Sigmoid colon (tissue), 6 donors: ENCODE measurements at regions not wholly inside any gene's neighbourhood (a gene's known extent, or its start where the extent isn't known, plus 50 kb on each side); places are given as distances from the start of the nearest gene placed in this dataset.

Experiments used
- DNase-seq: peaks from one replicate; pipeline ENCODE4 v3.0.0-alpha.2; 2019
- H3K27ac ChIP-seq, 4 donors: fragments of 200-600 bp; sonication (generic); one replicate each; pipeline ENCODE4 v1.5.1; 2016 to 2019; ENCODE audit warnings: mild to moderate bottlenecking in 1 of 4
- H3K27me3 ChIP-seq, 3 donors: fragments of 200-600 bp; sonication (generic); one replicate each; pipeline ENCODE4 v1.5.1; 2019; ENCODE audit warnings: mild to moderate bottlenecking in 1 of 3
- H3K36me3 ChIP-seq, 4 donors: fragments of 200-600 bp; sonication (generic); one replicate each; pipeline ENCODE4 v1.5.1; 2016 to 2019
- H3K4me1 ChIP-seq, 4 donors: fragments of 200-600 bp; sonication (generic); one replicate each; pipeline ENCODE4 v1.5.1; 2017 to 2019
- H3K4me3 ChIP-seq, 4 donors: fragments of 200-600 bp; sonication (generic); one replicate each; pipeline ENCODE4 v1.5.1; 2017 to 2019; ENCODE audit warnings: mild to moderate bottlenecking in 2 of 4, moderate library complexity in 1 of 4
- H3K9me3 ChIP-seq, 4 donors: fragments of 200-600 bp in 3 of 4; sonication (generic) in 3 of 4; one replicate each; pipeline versions ENCODE4 v1.5.1 to v1.6.1; 2013 to 2019
- EP300 ChIP-seq, 4 donors: sonication (generic); formaldehyde crosslinking; IDR thresholded peaks; one replicate each; pipeline ENCODE4 v1.6.1; 2017; ENCODE audit warnings: antibody characterized with exemption in 4 of 4
- POLR2A ChIP-seq, 2 donors: fragments of 450-650 bp; IDR thresholded peaks; one replicate each; pipeline ENCODE4 v1.6.1; 2016; ENCODE audit warnings: antibody characterized with exemption in 2 of 2, mild to moderate bottlenecking in 2 of 2, moderate library complexity in 2 of 2
- POLR2AphosphoS5 ChIP-seq, 4 donors: sonication (generic); formaldehyde crosslinking; IDR thresholded peaks; one replicate each; pipeline ENCODE4 v1.6.1; 2017; ENCODE audit warnings: antibody characterized with exemption in 4 of 4
- WGBS, 2 donors: extraction: QIAGEN DNeasy Blood & Tissue Kit; methylation state at CpG; one replicate each; pipeline ENCODE4 v1.1.7; 2013; 5-methylcytosine and 5-hydroxymethylcytosine counted together
- intact Hi-C: fragments of 100-400 bp; cut with DNase I; formaldehyde crosslinking; loops from one replicate; pipeline ENCODE4 v1.15.1; 2023
- TF ChIP-seq, protein P1 (sequence below), 4 experiments: fragments of 450-650 bp in 3 of 4; fragments of 200-600 bp in 1 of 4; IDR thresholded peaks; one replicate each; pipeline ENCODE4 v1.5.1; 2016 to 2019; ENCODE audit warnings: antibody characterized with exemption in 4 of 4, mild to moderate bottlenecking in 3 of 4, moderate library complexity in 2 of 4
- donor health status: healthy with polysubstance abuse.
- donor health status: healthy.

DNA sequence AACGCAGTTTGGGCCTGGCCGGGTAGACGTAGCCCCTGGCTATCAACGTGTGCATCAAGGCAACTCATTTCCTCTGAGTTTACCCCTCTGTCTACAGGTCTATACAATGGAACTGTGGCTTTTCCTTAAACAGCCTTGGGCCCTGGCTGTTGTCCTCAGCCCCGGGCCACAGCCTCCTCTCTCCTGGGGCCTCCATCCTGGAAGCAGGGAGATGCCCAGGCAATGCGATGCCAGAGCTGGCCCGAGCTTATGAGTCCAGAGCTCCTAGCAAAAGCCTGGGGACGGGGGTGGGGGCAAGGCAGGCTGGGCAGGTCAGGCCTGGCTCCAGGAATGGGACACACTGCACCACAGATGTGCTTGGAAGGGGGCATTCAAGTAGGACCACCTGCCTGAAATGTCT lies 89.6 kb upstream of the SMNDC1 start:
- Histone ChIP-seq H3K27ac (no peak overlapping the region), H3K27me3 (no peaks in the 10 kb centered on the region), H3K4me1 (peaks cover 0 to 38% (median 24%) of the 10 kb centered on the region in 4 donors), H3K9me3 (no peaks in the 10 kb centered on the region), H3K36me3 (no peaks in the 10 kb centered on the region), H3K4me3 (no peak overlapping the region)
- no peak for DNase-seq
- intact Hi-C loops: no loop called here
- no peak for TF ChIP-seq EP300 (IDR thresholded peaks at IDR 0.05)
- no peak for TF ChIP-seq POLR2AphosphoS5 (IDR thresholded peaks at IDR 0.05)
- TF ChIP-seq POLR2A (IDR thresholded peaks at IDR 0.05): no peak
- TF ChIP-seq, protein P1, sequence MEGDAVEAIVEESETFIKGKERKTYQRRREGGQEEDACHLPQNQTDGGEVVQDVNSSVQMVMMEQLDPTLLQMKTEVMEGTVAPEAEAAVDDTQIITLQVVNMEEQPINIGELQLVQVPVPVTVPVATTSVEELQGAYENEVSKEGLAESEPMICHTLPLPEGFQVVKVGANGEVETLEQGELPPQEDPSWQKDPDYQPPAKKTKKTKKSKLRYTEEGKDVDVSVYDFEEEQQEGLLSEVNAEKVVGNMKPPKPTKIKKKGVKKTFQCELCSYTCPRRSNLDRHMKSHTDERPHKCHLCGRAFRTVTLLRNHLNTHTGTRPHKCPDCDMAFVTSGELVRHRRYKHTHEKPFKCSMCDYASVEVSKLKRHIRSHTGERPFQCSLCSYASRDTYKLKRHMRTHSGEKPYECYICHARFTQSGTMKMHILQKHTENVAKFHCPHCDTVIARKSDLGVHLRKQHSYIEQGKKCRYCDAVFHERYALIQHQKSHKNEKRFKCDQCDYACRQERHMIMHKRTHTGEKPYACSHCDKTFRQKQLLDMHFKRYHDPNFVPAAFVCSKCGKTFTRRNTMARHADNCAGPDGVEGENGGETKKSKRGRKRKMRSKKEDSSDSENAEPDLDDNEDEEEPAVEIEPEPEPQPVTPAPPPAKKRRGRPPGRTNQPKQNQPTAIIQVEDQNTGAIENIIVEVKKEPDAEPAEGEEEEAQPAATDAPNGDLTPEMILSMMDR (IDR thresholded peaks at IDR 0.05): no peak
- 83 to 97% methylated on average over 8 of the region's 8 CpGs for WGBS, 2 donors

DNA sequence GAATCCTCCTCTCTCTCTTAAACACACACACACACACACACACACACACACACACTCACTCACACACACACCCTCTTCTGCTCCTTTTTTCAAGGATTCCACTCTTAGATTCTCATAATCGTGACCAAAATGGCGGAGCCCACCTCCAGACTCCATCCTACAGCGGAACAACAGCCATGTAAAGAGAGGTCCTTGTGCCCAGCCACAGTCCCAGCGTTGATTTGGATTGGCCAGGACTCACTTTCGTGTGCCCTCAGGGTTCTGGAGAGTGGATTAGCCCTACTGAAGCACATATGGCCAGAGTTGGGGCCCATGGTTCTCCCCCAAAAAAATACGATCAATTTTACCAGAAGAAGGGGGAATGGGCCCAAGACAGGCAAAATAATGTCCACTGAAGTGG lies 90.2 kb upstream of the SMNDC1 start:
- DNase-seq: no peak
- Histone ChIP-seq H3K27ac (peak overlapping the region in 1 of 4 donors; percentile 15), H3K4me3 (no peak overlapping the region), H3K36me3 (no peaks in the 10 kb centered on the region), H3K27me3 (no peaks in the 10 kb centered on the region), H3K9me3 (no peaks in the 10 kb centered on the region), H3K4me1 (peaks cover 0 to 38% (median 24%) of the 10 kb centered on the region in 4 donors)
- WGBS, 2 donors: 96 to 97% methylated on average over 6 of the region's 6 CpGs
- TF ChIP-seq EP300 (IDR thresholded peaks at IDR 0.05) (no peak), POLR2AphosphoS5 (IDR thresholded peaks at IDR 0.05) (no peak), POLR2A (IDR thresholded peaks at IDR 0.05) (no peak)
- TF ChIP-seq, protein P1 (IDR thresholded peaks at IDR 0.05): no peak
- intact Hi-C loops: no loop called here

DNA sequence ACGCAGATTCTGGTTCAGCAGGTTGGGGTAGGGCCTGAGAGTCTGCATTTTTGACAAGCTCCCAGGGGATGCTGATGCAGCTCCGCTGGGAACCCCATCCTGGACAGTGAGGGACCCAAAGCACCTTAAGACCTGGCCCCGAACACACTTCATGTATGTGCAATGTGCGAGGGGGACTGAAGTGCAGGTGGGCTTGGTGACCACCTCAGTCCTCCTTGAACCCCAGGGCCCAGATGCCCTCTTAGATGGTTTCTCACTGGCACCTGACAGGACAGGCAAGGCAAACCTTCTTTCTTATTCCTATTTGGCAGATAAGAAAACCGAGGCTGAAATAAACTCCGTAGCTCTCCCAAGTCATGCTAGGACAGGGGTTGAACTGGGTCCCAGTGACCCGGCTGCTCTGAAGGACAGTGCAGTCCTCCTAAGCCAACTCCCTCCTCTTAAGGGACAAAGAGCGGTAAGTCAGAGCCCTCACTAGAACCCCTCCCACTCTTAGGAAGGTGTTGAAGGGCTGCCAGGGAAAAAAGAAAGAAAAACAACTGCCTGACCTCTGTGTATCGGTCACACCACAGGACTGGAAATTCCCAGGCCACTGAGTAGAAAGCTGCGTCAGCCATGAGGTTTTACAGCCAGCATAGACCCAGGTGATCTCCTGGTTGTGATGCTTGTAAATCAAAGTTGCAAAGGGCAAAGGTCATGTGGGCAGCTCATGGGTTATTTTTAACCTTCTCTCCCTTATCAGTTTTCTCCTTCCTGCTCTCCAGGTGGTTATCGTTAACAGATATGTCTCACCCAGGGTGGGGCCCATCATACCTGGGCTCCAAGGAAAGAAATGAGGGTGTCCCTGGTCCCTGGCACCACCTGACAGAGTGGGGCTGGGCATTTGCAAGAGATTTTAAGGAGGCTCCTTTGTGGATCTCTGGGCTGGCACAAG lies 90.9 kb upstream of the SMNDC1 start:
- Histone ChIP-seq H3K36me3 (no peaks in the 10 kb centered on the region), H3K4me3 (no peak overlapping the region), H3K27me3 (no peaks in the 10 kb centered on the region), H3K27ac (peak overlapping the region in 3 of 4 donors; percentile 15 to 39 (median 15)), H3K9me3 (no peaks in the 10 kb centered on the region), H3K4me1 (peaks cover 0 to 38% (median 24%) of the 10 kb centered on the region in 4 donors)
- no peak for TF ChIP-seq POLR2A (IDR thresholded peaks at IDR 0.05)
- peak in 1 of 4 donors; percentile 40 for TF ChIP-seq EP300 (IDR thresholded peaks at IDR 0.05)
- TF ChIP-seq POLR2AphosphoS5 (IDR thresholded peaks at IDR 0.05): peak in 3 of 4 donors; percentile 6 to 57 (median 16)
- intact Hi-C loops: no loop called here
- WGBS, 2 donors: 34 to 67% methylated on average over 11 of the region's 11 CpGs
- no peak for DNase-seq

DNA sequence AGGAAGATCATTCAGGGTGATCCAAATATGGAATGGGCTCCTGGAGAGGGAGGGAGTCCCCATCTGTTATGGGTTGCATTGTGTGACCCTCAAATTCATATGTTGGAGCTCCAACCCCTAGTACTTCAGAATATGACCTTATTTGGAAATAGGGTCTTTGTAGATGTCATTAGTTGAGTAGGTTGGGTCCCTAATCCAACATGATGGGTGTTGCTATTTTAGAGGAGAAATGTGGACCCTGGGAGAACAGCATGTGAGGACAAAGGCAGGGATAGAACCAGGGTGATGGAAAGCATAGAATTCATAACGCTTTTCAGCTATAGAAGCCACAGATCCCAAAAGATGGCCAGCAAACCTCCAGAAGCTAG lies 91.5 kb upstream of the SMNDC1 start:
- H3K4me1 ChIP-seq: peaks cover 0 to 38% (median 24%) of the 10 kb centered on the region in 4 donors
- no peaks in the 10 kb centered on the region for H3K36me3 ChIP-seq
- no peak for DNase-seq
- H3K9me3 ChIP-seq: no peaks in the 10 kb centered on the region
- intact Hi-C loops: no loop called here
- H3K27ac ChIP-seq: peak overlapping the region in 2 of 4 donors; percentile 0 to 15
- 95 to 96% methylated on average over 1 of the region's 1 CpG for WGBS, 2 donors
- TF ChIP-seq, protein P1 (IDR thresholded peaks at IDR 0.05): no peak
- TF ChIP-seq EP300 (IDR thresholded peaks at IDR 0.05) (no peak), POLR2A (IDR thresholded peaks at IDR 0.05) (no peak), POLR2AphosphoS5 (IDR thresholded peaks at IDR 0.05) (no peak)
- H3K4me3 ChIP-seq: no peak overlapping the region
- H3K27me3 ChIP-seq: no peaks in the 10 kb centered on the region

DNA sequence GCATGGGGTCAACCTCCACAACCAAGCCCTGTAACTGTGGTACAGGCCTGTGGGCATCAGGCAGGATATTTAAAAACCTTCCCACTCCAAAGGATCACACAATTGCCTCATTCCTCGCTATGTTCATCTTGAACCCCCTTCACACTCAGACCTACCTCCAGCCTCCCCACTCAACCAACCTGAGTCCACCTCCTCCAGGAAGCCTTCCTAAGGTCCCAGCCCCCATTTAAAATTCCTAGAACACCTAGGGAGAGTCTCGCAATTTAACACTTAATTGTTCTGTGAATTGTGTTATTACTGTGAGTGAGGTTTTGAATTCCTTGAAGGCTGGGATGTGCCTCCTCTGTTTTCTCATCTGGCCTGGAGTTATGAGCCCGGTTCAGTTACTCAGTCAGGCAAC lies 93.1 kb upstream of the SMNDC1 start:
- peak overlapping the region in 1 of 4 donors; percentile 12 for H3K27ac ChIP-seq
- intact Hi-C loops: no loop called here

More for the DNA sequence above, 93.1 kb upstream of the SMNDC1 start:
- Histone ChIP-seq H3K9me3 (no peaks in the 10 kb centered on the region), H3K4me3 (no peak overlapping the region), H3K36me3 (no peaks in the 10 kb centered on the region), H3K27me3 (no peaks in the 10 kb centered on the region), H3K4me1 (peaks cover 0 to 25% (median 12%) of the 10 kb centered on the region in 4 donors)
- no peak for TF ChIP-seq POLR2AphosphoS5 (IDR thresholded peaks at IDR 0.05)
- TF ChIP-seq, protein P1 (IDR thresholded peaks at IDR 0.05): no peak
- no peak for TF ChIP-seq EP300 (IDR thresholded peaks at IDR 0.05)
- no peak for TF ChIP-seq POLR2A (IDR thresholded peaks at IDR 0.05)
- WGBS, 2 donors: 53 to 88% methylated on average over 3 of the region's 3 CpGs
- DNase-seq: no peak
